ENCODE measurements at regions not wholly inside any gene's neighbourhood (a gene's known extent, or its start where the extent isn't known, plus 50 kb on each side); places are given as distances from the start of the nearest gene placed in this dataset.
"Not testable (repeated sequence)": the region's sequence is repeated elsewhere in the genome, so short reads cannot be mapped to it uniquely, and the experiment has no call there.

GRCh38 chr3:191518861-191519260, 57.9 kb downstream of the PYDC2 start:
- DNase-seq, result no peak

GRCh38 chr3:191521055-191521454, 60.1 kb downstream of the PYDC2 start:
- no peak for DNase-seq

- DNase-seq, result peak; percentile 71
Observed at GRCh38 chr3:191523148-191523547, 62.2 kb downstream of the PYDC2 start.

- no peak for DNase-seq
Observed at GRCh38 chr3:191528589-191528988, 67.6 kb downstream of the PYDC2 start.

- no peak for DNase-seq
Observed at GRCh38 chr3:191529992-191530391, 69.0 kb downstream of the PYDC2 start.

GRCh38 chr3:191531434-191531972, 70.5 kb downstream of the PYDC2 start:
- DNase-seq, result no peak

GRCh38 chr3:191543018-191543417, 82.1 kb downstream of the PYDC2 start:
- DNase-seq, result no peak

- DNase-seq, result no peak
Observed at GRCh38 chr3:191543897-191544296, 82.9 kb downstream of the PYDC2 start.

- no peak for DNase-seq
Observed at GRCh38 chr3:191549357-191549756, 88.4 kb downstream of the PYDC2 start.

- no peak for DNase-seq
Observed at GRCh38 chr3:191555037-191555436, 94.1 kb downstream of the PYDC2 start.

- DNase-seq, result no peak
Observed at GRCh38 chr3:191557322-191557721, 96.4 kb downstream of the PYDC2 start.

GRCh38 chr3:191563722-191564121, 102.8 kb downstream of the PYDC2 start:
- DNase-seq, result no peak

GRCh38 chr3:191566469-191566868, 105.5 kb downstream of the PYDC2 start:
- no peak for DNase-seq

GRCh38 chr3:191568206-191568605, 107.2 kb downstream of the PYDC2 start:
- DNase-seq, result no peak

- no peak for DNase-seq
Observed at GRCh38 chr3:191592105-191592504, 131.1 kb downstream of the PYDC2 start.

- no peak for DNase-seq
Observed at GRCh38 chr3:191593486-191593885, 132.5 kb downstream of the PYDC2 start.

GRCh38 chr3:191615511-191615910, 154.5 kb downstream of the PYDC2 start:
- DNase-seq, result not testable (repeated sequence)

GRCh38 chr3:191624299-191624698, 163.3 kb downstream of the PYDC2 start:
- no peak for DNase-seq

GRCh38 chr3:191627064-191627463, 166.1 kb downstream of the PYDC2 start:
- no peak for DNase-seq

- DNase-seq, result no peak
Observed at GRCh38 chr3:191628571-191628970, 167.6 kb downstream of the PYDC2 start.

GRCh38 chr3:191631496-191631895, 170.5 kb downstream of the PYDC2 start:
- no peak for DNase-seq

- DNase-seq, result no peak
Observed at GRCh38 chr3:191634902-191635301, 173.9 kb downstream of the PYDC2 start.

GRCh38 chr3:191637611-191638010, 176.6 kb downstream of the PYDC2 start:
- no peak for DNase-seq

- DNase-seq, result no peak
Observed at GRCh38 chr3:191641789-191642188, 180.8 kb downstream of the PYDC2 start.

GRCh38 chr3:191644291-191644690, 183.3 kb downstream of the PYDC2 start:
- DNase-seq, result no peak

GRCh38 chr3:191646242-191646641, 185.3 kb downstream of the PYDC2 start:
- DNase-seq, result no peak
